ENCODE measurements at regions not wholly inside any gene's neighbourhood (a gene's known extent, or its start where the extent isn't known, plus 50 kb on each side); places are given as distances from the start of the nearest gene placed in this dataset.

DNA sequence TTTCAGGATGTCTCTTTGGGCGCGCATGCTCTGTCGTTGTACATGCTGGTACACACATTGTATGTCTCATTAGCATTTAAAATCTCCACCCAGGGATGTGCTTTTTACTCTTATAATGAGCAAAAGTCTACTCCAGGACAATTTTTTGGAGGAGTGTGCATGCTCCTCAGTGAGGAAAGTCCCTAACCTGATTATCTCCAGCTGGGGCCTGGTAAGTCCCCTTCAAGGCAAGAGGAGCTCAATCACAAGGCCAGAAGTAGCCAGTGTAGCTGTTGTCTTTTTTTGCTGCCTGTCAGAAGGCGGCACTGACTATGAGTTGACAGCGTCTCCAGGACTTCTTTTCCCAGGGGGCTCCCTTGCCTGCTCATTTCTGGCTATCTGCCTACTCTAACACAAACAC is 218.3 kb upstream of the CNTN1 start:
- H3K27ac ChIP-seq, result peak overlapping the region; percentile 13
- no peaks in the 10 kb centered on the region for H3K36me3 ChIP-seq
- H3K27me3 ChIP-seq, result no peaks in the 10 kb centered on the region
- H3K4me3 ChIP-seq, result no peak overlapping the region
- no peaks in the 10 kb centered on the region for H3K9me3 ChIP-seq (ENCODE audit: low read depth)
- peak in 1 of 2 donors; percentile 38 for DNase-seq (ENCODE audit: low read depth in 1 of 2, low spot score in 1 of 2)
- peaks cover 16% of the 10 kb centered on the region for H3K4me1 ChIP-seq (ENCODE audit: low read depth)
- TF ChIP-seq, protein P1, sequence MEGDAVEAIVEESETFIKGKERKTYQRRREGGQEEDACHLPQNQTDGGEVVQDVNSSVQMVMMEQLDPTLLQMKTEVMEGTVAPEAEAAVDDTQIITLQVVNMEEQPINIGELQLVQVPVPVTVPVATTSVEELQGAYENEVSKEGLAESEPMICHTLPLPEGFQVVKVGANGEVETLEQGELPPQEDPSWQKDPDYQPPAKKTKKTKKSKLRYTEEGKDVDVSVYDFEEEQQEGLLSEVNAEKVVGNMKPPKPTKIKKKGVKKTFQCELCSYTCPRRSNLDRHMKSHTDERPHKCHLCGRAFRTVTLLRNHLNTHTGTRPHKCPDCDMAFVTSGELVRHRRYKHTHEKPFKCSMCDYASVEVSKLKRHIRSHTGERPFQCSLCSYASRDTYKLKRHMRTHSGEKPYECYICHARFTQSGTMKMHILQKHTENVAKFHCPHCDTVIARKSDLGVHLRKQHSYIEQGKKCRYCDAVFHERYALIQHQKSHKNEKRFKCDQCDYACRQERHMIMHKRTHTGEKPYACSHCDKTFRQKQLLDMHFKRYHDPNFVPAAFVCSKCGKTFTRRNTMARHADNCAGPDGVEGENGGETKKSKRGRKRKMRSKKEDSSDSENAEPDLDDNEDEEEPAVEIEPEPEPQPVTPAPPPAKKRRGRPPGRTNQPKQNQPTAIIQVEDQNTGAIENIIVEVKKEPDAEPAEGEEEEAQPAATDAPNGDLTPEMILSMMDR (IDR thresholded peaks at IDR 0.05; ENCODE audit: low read depth, low read length), result no peak

DNA sequence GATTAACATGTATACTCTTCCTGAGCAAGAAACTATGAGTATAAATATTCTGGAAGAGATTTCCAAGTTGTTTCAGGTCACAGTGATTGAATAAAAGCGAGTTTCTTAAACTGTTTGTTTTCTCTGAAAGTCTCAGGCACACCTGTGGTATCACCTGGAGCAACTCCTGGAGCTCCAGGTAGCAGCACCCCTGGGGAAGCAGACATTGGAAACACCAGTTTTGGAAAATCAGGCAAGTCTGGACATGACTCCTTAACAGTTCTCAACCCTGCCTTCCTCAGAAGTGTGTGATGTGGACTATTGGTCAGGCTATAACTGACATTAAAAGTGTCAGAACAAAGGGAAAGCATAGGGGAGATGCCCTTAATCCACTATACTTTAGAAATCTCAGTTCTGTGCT is 217.6 kb upstream of the CNTN1 start:
- H3K27ac ChIP-seq, result peak overlapping the region; percentile 13
- TF ChIP-seq, protein P1 (IDR thresholded peaks at IDR 0.05; ENCODE audit: low read depth, low read length), result no peak
- DNase-seq (ENCODE audit: low read depth in 1 of 2, low spot score in 1 of 2), result no peak
- H3K36me3 ChIP-seq, result no peaks in the 10 kb centered on the region
- no peak overlapping the region for H3K4me3 ChIP-seq
- peaks cover 16% of the 10 kb centered on the region for H3K4me1 ChIP-seq (ENCODE audit: low read depth)
- H3K27me3 ChIP-seq, result no peaks in the 10 kb centered on the region
- H3K9me3 ChIP-seq (ENCODE audit: low read depth), result no peaks in the 10 kb centered on the region

DNA sequence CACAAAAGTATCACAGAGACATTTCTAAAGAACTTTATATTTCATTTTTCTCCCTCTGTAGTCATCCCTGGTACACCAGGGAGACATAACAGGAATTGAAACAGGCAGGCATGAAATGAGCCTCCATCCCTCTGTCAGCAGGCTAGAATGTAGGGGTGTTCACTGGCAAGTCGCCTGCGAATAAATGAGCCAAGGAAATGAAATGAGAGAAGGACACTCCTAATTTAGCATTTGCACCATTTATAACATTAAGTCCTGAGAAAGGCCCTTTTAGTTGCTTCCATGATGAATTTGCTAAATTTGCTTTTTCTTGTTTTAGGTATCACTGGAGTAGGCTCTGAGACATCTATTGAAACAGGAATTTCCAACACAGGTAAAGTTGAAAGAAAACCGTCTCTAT is 192.4 kb upstream of the CNTN1 start:
- Histone ChIP-seq H3K4me1 (ENCODE audit: low read depth) (no peaks in the 10 kb centered on the region), H3K9me3 (ENCODE audit: low read depth) (no peaks in the 10 kb centered on the region), H3K27me3 (no peaks in the 10 kb centered on the region), H3K27ac (no peak overlapping the region), H3K36me3 (no peaks in the 10 kb centered on the region), H3K4me3 (no peak overlapping the region)
- DNase-seq (ENCODE audit: low read depth in 1 of 2, low spot score in 1 of 2), result no peak
- TF ChIP-seq, protein P1 (IDR thresholded peaks at IDR 0.05; ENCODE audit: low read depth, low read length), result no peak

DNA sequence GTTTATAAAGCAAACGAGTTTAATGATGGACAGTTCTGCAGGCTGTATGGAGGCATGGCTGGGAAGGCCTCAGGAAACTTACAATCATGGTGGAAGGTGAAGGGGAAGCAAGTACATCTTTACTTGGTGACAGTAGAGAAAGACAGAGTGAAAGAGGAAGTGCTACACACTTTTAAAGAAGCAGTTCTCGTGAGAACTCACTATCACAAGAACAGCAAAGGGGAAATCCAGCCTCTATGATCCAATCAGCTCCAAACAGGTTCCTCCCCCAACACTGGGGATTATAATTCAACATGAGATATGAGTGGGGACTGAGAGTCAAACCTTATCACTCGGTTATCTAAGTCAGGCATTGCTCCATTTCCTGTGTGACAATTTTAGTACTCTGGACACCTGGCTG is 189.9 kb upstream of the CNTN1 start:
- Histone ChIP-seq H3K36me3 (no peaks in the 10 kb centered on the region), H3K4me3 (no peak overlapping the region), H3K27ac (no peak overlapping the region), H3K9me3 (ENCODE audit: low read depth) (no peaks in the 10 kb centered on the region), H3K4me1 (ENCODE audit: low read depth) (no peaks in the 10 kb centered on the region), H3K27me3 (no peaks in the 10 kb centered on the region)
- no peak for DNase-seq (ENCODE audit: low read depth in 1 of 2, low spot score in 1 of 2)
- TF ChIP-seq, protein P1 (IDR thresholded peaks at IDR 0.05; ENCODE audit: low read depth, low read length), result no peak

DNA sequence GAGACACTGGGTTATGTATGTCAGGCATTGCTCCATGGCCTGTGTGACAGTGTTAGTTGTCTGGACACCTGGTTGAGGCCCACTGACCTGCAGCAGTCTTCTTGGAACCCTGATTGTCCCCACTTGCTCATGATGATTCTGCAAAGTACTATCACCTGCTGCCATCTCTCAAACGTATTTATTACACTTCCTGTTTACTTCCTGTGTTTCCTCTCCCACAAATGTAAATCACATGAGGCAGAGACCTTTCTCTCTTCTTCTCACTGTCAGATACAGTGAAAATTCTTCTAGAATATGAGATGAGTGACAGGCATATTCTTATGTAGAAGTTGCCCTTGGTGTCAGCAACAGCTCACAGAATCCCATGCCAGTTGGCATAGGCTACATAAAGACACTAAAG is 186.9 kb upstream of the CNTN1 start:
- TF ChIP-seq, protein P1 (IDR thresholded peaks at IDR 0.05; ENCODE audit: low read depth, low read length), result no peak
- Histone ChIP-seq H3K4me1 (ENCODE audit: low read depth) (no peaks in the 10 kb centered on the region), H3K27me3 (no peaks in the 10 kb centered on the region), H3K36me3 (no peaks in the 10 kb centered on the region), H3K9me3 (ENCODE audit: low read depth) (no peaks in the 10 kb centered on the region), H3K27ac (no peak overlapping the region), H3K4me3 (no peak overlapping the region)
- no peak for DNase-seq (ENCODE audit: low read depth in 1 of 2, low spot score in 1 of 2)

DNA sequence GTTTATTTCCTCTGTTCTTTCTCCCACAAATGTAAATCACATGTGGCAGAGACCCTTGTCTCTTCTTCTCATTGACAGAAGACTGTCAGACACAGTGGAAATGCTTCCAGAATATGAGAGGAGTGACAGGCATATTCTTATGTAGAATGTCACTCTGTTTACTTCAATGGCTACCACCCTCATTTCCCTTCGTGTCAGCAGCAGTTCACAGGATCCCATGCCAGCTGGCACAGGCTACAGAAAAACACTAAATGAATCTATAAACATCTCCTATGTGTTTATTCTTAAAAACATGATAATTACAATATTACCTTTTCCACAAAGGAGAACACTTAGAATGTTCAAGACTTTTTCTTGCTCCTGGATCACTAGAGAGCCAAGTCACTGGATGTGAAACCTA is 183.8 kb upstream of the CNTN1 start:
- H3K27me3 ChIP-seq, result no peaks in the 10 kb centered on the region
- no peaks in the 10 kb centered on the region for H3K36me3 ChIP-seq
- no peaks in the 10 kb centered on the region for H3K4me1 ChIP-seq (ENCODE audit: low read depth)
- no peak overlapping the region for H3K27ac ChIP-seq
- H3K4me3 ChIP-seq, result no peak overlapping the region
- TF ChIP-seq, protein P1 (IDR thresholded peaks at IDR 0.05; ENCODE audit: low read depth, low read length), result no peak
- no peak for DNase-seq (ENCODE audit: low read depth in 1 of 2, low spot score in 1 of 2)
- H3K9me3 ChIP-seq (ENCODE audit: low read depth), result no peaks in the 10 kb centered on the region

Data from cardiac muscle cell (in vitro differentiated cells and primary cell).